ENCODE measurements at regions not wholly inside any gene's neighbourhood (a gene's known extent, or its start where the extent isn't known, plus 50 kb on each side); places are given as distances from the start of the nearest gene placed in this dataset.
"Not testable (repeated sequence)": the region's sequence is repeated elsewhere in the genome, so short reads cannot be mapped to it uniquely, and the experiment has no call there.

DNA sequence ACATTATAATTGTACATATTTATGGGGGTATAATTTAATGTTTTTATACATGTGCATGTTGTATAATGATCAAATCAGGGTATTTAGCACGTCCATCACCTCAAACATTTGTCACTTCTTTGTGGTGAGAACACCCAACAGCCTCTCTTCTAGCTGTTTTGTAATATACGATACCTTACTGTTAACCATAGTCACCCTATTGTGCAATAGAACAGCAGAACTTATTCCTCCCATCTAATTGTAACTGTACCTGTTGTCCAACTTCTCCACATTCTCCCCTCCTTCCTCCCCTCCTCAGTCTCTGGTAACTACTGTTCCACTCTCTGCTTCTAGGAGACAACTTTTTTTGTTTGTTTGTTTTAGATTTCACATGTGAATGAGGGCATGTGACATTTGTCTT is 197.0 kb upstream of the PKP2 start:
- no peaks in the 10 kb centered on the region for H3K79me2 ChIP-seq (ENCODE audit: control insufficient read depth, insufficient read depth, low read length)
- H3K27ac ChIP-seq (ENCODE audit: insufficient read depth, low read depth, low read length) = no peak overlapping the region
- no peak for DNase-seq (ENCODE audit: low read depth, low spot score)
- TF ChIP-seq POLR2A (IDR thresholded peaks at IDR 0.05; ENCODE audit: low read depth, low read length) (no peak), EZH2 (IDR thresholded peaks at IDR 0.05; ENCODE audit: borderline replicate concordance, low read depth, low read length, severe bottlenecking) (no peak), POLR2AphosphoS5 (IDR thresholded peaks at IDR 0.05; ENCODE audit: insufficient read depth, low read depth, low read length) (no peak)
- no peaks in the 10 kb centered on the region for H3K9me1 ChIP-seq (replicated peaks; ENCODE audit: control insufficient read depth, extremely low read depth, insufficient read depth, low read length)
- intact Hi-C loops (cut with micrococcal nuclease) = no loop called here
- H3K4me1 ChIP-seq (ENCODE audit: control insufficient read depth, extremely low read depth, insufficient read depth, low read length) = no peaks in the 10 kb centered on the region
- no peak overlapping the region for H3K9ac ChIP-seq (replicated peaks; ENCODE audit: extremely low read depth, insufficient read depth, low read length)
- ChIA-PET CTCF (no interaction called here), POLR2A (no interaction called here)
- no TSS peak for BruUV-seq (replicated peaks)
- H3K27me3 ChIP-seq (ENCODE audit: control insufficient read depth in 2 of 2, insufficient read depth in 2 of 2, low read length in 2 of 2) = no peaks in the 10 kb centered on the region
- H4K20me1 ChIP-seq (replicated peaks; ENCODE audit: control insufficient read depth, extremely low read depth, insufficient read depth, low read length) = no peaks in the 10 kb centered on the region
- H3K36me3 ChIP-seq (ENCODE audit: control insufficient read depth in 2 of 2, extremely low read depth in 1 of 2, insufficient read depth in 2 of 2, low read length in 2 of 2) = no peaks in the 10 kb centered on the region
- no peak overlapping the region for H2AFZ ChIP-seq (ENCODE audit: low read depth, low read length)
- H3K4me2 ChIP-seq (ENCODE audit: insufficient read depth, low read length) = no peak overlapping the region
- H3K9me3 ChIP-seq (replicated peaks; ENCODE audit: control insufficient read depth, insufficient read depth, low read length) = no peaks in the 10 kb centered on the region
- dilution Hi-C loops (cut with MboI; ENCODE audit: extremely low pct_ligation_motif_present, low sequenced_read_pairs) = no loop called here
- no peak for FAIRE-seq
- H3K4me3 ChIP-seq (replicated peaks in 1 of 3; ENCODE audit: insufficient read depth in 1 of 3, low read depth in 1 of 3, low read length in 3 of 3) = no peak overlapping the region

DNA sequence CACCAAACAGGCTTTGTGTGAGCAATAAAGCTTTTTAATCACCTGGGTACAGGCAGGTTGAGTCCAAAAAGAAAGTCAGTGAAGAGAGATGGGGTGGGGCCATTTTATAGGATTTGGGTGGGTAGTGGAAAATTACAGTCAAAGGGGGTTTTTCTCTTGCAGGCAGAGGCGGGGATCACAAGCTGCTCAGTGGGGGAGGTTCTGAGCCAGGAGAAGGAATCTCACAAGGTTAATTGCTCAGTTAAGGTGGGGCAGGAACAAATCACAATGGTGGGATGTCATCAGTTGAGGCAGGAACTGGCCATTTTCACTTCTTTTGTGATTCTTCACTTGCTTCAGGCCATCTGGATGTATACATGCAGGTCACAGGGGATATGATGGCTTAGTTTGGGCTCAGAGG is 191.3 kb upstream of the PKP2 start:
- H3K9ac ChIP-seq (replicated peaks; ENCODE audit: extremely low read depth, insufficient read depth, low read length); H3K36me3 ChIP-seq (ENCODE audit: control insufficient read depth in 2 of 2, extremely low read depth in 1 of 2, insufficient read depth in 2 of 2, low read length in 2 of 2); CTCF ChIA-PET; H3K27me3 ChIP-seq (ENCODE audit: control insufficient read depth in 2 of 2, insufficient read depth in 2 of 2, low read length in 2 of 2); BruUV-seq (replicated peaks); H2AFZ ChIP-seq (ENCODE audit: low read depth, low read length); intact Hi-C loops (cut with micrococcal nuclease); H3K27ac ChIP-seq (ENCODE audit: insufficient read depth, low read depth, low read length); H3K4me2 ChIP-seq (ENCODE audit: insufficient read depth, low read length); H3K4me3 ChIP-seq (replicated peaks in 1 of 3; ENCODE audit: insufficient read depth in 1 of 3, low read depth in 1 of 3, low read length in 3 of 3); FAIRE-seq; POLR2A ChIA-PET; DNase-seq (ENCODE audit: low read depth, low spot score); H3K9me1 ChIP-seq (replicated peaks; ENCODE audit: control insufficient read depth, extremely low read depth, insufficient read depth, low read length); H3K9me3 ChIP-seq (replicated peaks; ENCODE audit: control insufficient read depth, insufficient read depth, low read length); dilution Hi-C loops (cut with MboI; ENCODE audit: extremely low pct_ligation_motif_present, low sequenced_read_pairs); H3K79me2 ChIP-seq (ENCODE audit: control insufficient read depth, insufficient read depth, low read length); H3K4me1 ChIP-seq (ENCODE audit: control insufficient read depth, extremely low read depth, insufficient read depth, low read length); H4K20me1 ChIP-seq (replicated peaks; ENCODE audit: control insufficient read depth, extremely low read depth, insufficient read depth, low read length): not testable (repeated sequence)

DNA sequence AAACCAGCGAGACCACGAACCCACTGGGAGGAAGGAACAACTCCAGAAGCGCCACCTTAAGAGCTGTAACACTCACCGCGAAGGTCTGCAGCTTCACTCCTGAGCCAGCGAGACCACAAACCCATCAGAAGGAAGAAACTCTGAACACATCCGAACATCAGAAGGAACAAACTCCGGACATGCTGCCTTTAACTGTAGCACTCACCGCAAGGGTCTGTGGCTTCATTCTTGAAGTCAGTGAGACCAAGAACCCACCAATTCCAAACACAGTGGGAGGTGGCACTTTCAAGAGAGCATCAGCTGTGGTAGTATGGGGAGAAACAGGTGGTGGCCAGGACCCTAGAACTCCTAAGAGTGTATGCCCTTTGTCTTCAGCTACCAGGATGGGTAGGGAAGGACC is 179.8 kb upstream of the PKP2 start:
- H3K4me1 ChIP-seq (ENCODE audit: control insufficient read depth, extremely low read depth, insufficient read depth, low read length); H3K27ac ChIP-seq (ENCODE audit: insufficient read depth, low read depth, low read length); H3K79me2 ChIP-seq (ENCODE audit: control insufficient read depth, insufficient read depth, low read length); POLR2A ChIA-PET; H4K20me1 ChIP-seq (replicated peaks; ENCODE audit: control insufficient read depth, extremely low read depth, insufficient read depth, low read length); H3K4me2 ChIP-seq (ENCODE audit: insufficient read depth, low read length); intact Hi-C loops (cut with micrococcal nuclease); H3K36me3 ChIP-seq (ENCODE audit: control insufficient read depth in 2 of 2, extremely low read depth in 1 of 2, insufficient read depth in 2 of 2, low read length in 2 of 2); BruUV-seq (replicated peaks); H3K9me3 ChIP-seq (replicated peaks; ENCODE audit: control insufficient read depth, insufficient read depth, low read length); H3K27me3 ChIP-seq (ENCODE audit: control insufficient read depth in 2 of 2, insufficient read depth in 2 of 2, low read length in 2 of 2); H3K4me3 ChIP-seq (replicated peaks in 1 of 3; ENCODE audit: insufficient read depth in 1 of 3, low read depth in 1 of 3, low read length in 3 of 3); DNase-seq (ENCODE audit: low read depth, low spot score); CTCF ChIA-PET; H3K9ac ChIP-seq (replicated peaks; ENCODE audit: extremely low read depth, insufficient read depth, low read length); FAIRE-seq; H3K9me1 ChIP-seq (replicated peaks; ENCODE audit: control insufficient read depth, extremely low read depth, insufficient read depth, low read length); H2AFZ ChIP-seq (ENCODE audit: low read depth, low read length); dilution Hi-C loops (cut with MboI; ENCODE audit: extremely low pct_ligation_motif_present, low sequenced_read_pairs): not testable (repeated sequence)

DNA sequence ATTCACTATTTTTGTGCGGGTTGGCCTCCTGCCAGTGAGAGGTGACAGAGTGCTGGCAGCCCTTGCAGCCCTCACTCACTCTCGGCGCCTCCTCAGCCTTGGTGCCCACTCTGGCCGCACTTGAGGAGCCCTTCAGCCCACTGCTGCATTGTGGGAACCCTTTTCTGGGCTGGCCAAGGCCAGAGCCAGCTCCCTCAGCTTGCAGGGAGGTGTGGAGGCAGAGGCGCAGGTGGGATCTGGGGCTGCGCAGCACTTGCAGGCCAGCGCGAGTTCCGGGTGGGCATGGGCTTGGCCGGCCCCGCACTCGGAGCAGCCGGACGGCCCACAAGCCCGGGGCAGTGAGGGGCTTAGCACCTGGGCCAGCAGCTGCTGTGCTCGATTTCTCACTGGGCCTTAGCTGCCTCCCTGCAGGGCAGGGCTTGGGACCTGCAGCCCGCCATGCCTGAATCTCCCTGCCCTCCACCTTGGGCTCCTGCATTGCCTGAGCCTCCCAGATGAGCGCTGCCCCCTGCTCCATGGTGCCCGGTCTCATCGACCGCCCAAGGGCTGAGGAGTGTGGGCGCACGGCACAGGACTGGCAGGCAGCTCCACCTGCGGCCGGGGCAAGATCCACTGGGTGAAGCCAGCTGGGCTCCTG is 178.7 kb upstream of the PKP2 start:
- H3K79me2 ChIP-seq (ENCODE audit: control insufficient read depth, insufficient read depth, low read length); H3K27me3 ChIP-seq (ENCODE audit: control insufficient read depth in 2 of 2, insufficient read depth in 2 of 2, low read length in 2 of 2); H3K4me3 ChIP-seq (replicated peaks in 1 of 3; ENCODE audit: insufficient read depth in 1 of 3, low read depth in 1 of 3, low read length in 3 of 3); H3K4me2 ChIP-seq (ENCODE audit: insufficient read depth, low read length); dilution Hi-C loops (cut with MboI; ENCODE audit: extremely low pct_ligation_motif_present, low sequenced_read_pairs); H3K9ac ChIP-seq (replicated peaks; ENCODE audit: extremely low read depth, insufficient read depth, low read length); H3K9me3 ChIP-seq (replicated peaks; ENCODE audit: control insufficient read depth, insufficient read depth, low read length); H4K20me1 ChIP-seq (replicated peaks; ENCODE audit: control insufficient read depth, extremely low read depth, insufficient read depth, low read length); POLR2A ChIA-PET; H3K36me3 ChIP-seq (ENCODE audit: control insufficient read depth in 2 of 2, extremely low read depth in 1 of 2, insufficient read depth in 2 of 2, low read length in 2 of 2); H3K27ac ChIP-seq (ENCODE audit: insufficient read depth, low read depth, low read length); H3K9me1 ChIP-seq (replicated peaks; ENCODE audit: control insufficient read depth, extremely low read depth, insufficient read depth, low read length); DNase-seq (ENCODE audit: low read depth, low spot score); intact Hi-C loops (cut with micrococcal nuclease); H2AFZ ChIP-seq (ENCODE audit: low read depth, low read length); FAIRE-seq; CTCF ChIA-PET; H3K4me1 ChIP-seq (ENCODE audit: control insufficient read depth, extremely low read depth, insufficient read depth, low read length); BruUV-seq (replicated peaks): not testable (repeated sequence)
